Prostate gland (tissue), 2 donors: ENCODE measurements at regions not wholly inside any gene's neighbourhood (a gene's known extent, or its start where the extent isn't known, plus 50 kb on each side); places are given as distances from the start of the nearest gene placed in this dataset.

ENCODE experiments used
- DNase-seq: peaks from one replicate; pipeline ENCODE4 v3.0.0-alpha.2; 2019; ENCODE audit warnings: low spot score
- H3K27ac ChIP-seq, 2 donors: fragments of 200-600 bp; sonication (generic); 2 replicates each; pipeline ENCODE4 v1.5.1; 2017 to 2019
- H3K27me3 ChIP-seq: fragments of 200-600 bp; sonication (generic); replicated peaks from 2 replicates; pipeline ENCODE4 v1.5.1; 2019; ENCODE audit not compliant: insufficient read depth
- H3K36me3 ChIP-seq, 2 donors: fragments of 200-600 bp; sonication (generic); 1 replicate in 1 of 2; 2 replicates in 1 of 2; pipeline versions ENCODE4 v1.5.1 to v1.8.1; 2017 to 2019
- H3K4me1 ChIP-seq: fragments of 200-600 bp; sonication (generic); replicated peaks from 2 replicates; pipeline ENCODE4 v1.5.1; 2019
- H3K4me3 ChIP-seq, 2 donors: fragments of 200-600 bp; sonication (generic); 2 replicates each; pipeline ENCODE4 v1.5.1; 2017 to 2019
- H3K9me3 ChIP-seq: fragments of 200-600 bp; sonication (generic); 2 replicates; pipeline ENCODE4 v1.5.1; 2017
- CTCF ChIP-seq, 4 experiments: fragments of 200-600 bp in 2 of 4; fragments of 450-650 bp in 2 of 4; sonication (generic) in 2 of 4; IDR thresholded peaks; 1 replicate in 3 of 4; 2 replicates in 1 of 4; pipeline ENCODE4 v1.5.1; 2016 to 2019; ENCODE audit warnings: antibody characterized with exemption in 4 of 4, mild to moderate bottlenecking in 2 of 4, moderate library complexity in 2 of 4
- POLR2A ChIP-seq: fragments of 450-650 bp; IDR thresholded peaks from one replicate; pipeline ENCODE4 v1.6.1; 2016; ENCODE audit warnings: antibody characterized with exemption, mild to moderate bottlenecking
- POLR2AphosphoS5 ChIP-seq: sonication (generic); formaldehyde crosslinking; IDR thresholded peaks from one replicate; pipeline ENCODE4 v1.6.1; 2017; ENCODE audit warnings: antibody characterized with exemption
- WGBS: methylation state at CpG from one replicate; pipeline ENCODE4 v1.1.5; 2018; 5-methylcytosine and 5-hydroxymethylcytosine counted together
- intact Hi-C: fragments of 100-400 bp; cut with DNase I; formaldehyde crosslinking; loops from one replicate; pipeline ENCODE4 v1.14.2; 2022

- TF ChIP-seq POLR2A (no peak), POLR2AphosphoS5 (no peak), CTCF (IDR thresholded peaks at IDR 0.05) (no peak)
- no peak overlapping the region for H3K4me3 ChIP-seq
- H3K4me1 ChIP-seq, result no peaks in the 10 kb centered on the region
- no peaks in the 10 kb centered on the region for H3K36me3 ChIP-seq
- no peaks in the 10 kb centered on the region for H3K9me3 ChIP-seq
- WGBS, result 95% methylated on average over 1 of the region's 1 CpG
- intact Hi-C loops, result no loop called here
- no peak overlapping the region for H3K27ac ChIP-seq
- no peaks in the 10 kb centered on the region for H3K27me3 ChIP-seq
- DNase-seq, result no peak
These were observed 237.9 kb downstream of the EMX2 start for GRCh38 chr10:117780411-117780810.

GRCh38 chr10:117781216-117781831 lies 238.8 kb downstream of the EMX2 start:
- 95% methylated on average over 7 of the region's 7 CpGs for WGBS
- no peaks in the 10 kb centered on the region for H3K4me1 ChIP-seq
- no peak for DNase-seq
- H3K4me3 ChIP-seq, result no peak overlapping the region
- H3K9me3 ChIP-seq, result no peaks in the 10 kb centered on the region
- intact Hi-C loops, result no loop called here
- no peak for TF ChIP-seq POLR2A
- TF ChIP-seq POLR2AphosphoS5, result no peak
- no peak for TF ChIP-seq CTCF (IDR thresholded peaks at IDR 0.05)
- no peaks in the 10 kb centered on the region for H3K27me3 ChIP-seq
- H3K36me3 ChIP-seq, result no peaks in the 10 kb centered on the region
- no peak overlapping the region for H3K27ac ChIP-seq

GRCh38 chr10:117782276-117782675 lies 239.7 kb downstream of the EMX2 start:
- H3K27me3 ChIP-seq, result no peaks in the 10 kb centered on the region
- H3K27ac ChIP-seq, result no peak overlapping the region
- no peak for TF ChIP-seq POLR2A
- TF ChIP-seq POLR2AphosphoS5, result no peak
- no peak for TF ChIP-seq CTCF (IDR thresholded peaks at IDR 0.05)
- intact Hi-C loops, result no loop called here
- WGBS, result 20% methylated on average over 5 of the region's 5 CpGs
- DNase-seq, result no peak
- no peaks in the 10 kb centered on the region for H3K4me1 ChIP-seq
- H3K36me3 ChIP-seq, result no peaks in the 10 kb centered on the region
- H3K9me3 ChIP-seq, result no peaks in the 10 kb centered on the region
- H3K4me3 ChIP-seq, result no peak overlapping the region

- Histone ChIP-seq H3K9me3 (no peaks in the 10 kb centered on the region), H3K27ac (no peak overlapping the region), H3K4me3 (no peak overlapping the region), H3K4me1 (no peaks in the 10 kb centered on the region), H3K27me3 (no peaks in the 10 kb centered on the region), H3K36me3 (no peaks in the 10 kb centered on the region)
- no peak for DNase-seq
- 93% methylated on average over 14 of the region's 14 CpGs for WGBS
- TF ChIP-seq POLR2A (no peak), POLR2AphosphoS5 (no peak), CTCF (IDR thresholded peaks at IDR 0.05) (no peak)
- intact Hi-C loops, result no loop called here
These were observed 241.3 kb downstream of the EMX2 start for GRCh38 chr10:117783698-117784395.

GRCh38 chr10:117784776-117785175 lies 242.2 kb downstream of the EMX2 start:
- H3K27ac ChIP-seq, result no peak overlapping the region
- DNase-seq, result no peak
- WGBS, result 92% methylated on average over 3 of the region's 3 CpGs
- H3K4me1 ChIP-seq, result no peaks in the 10 kb centered on the region
- no peaks in the 10 kb centered on the region for H3K36me3 ChIP-seq
- no peaks in the 10 kb centered on the region for H3K9me3 ChIP-seq
- H3K27me3 ChIP-seq, result no peaks in the 10 kb centered on the region
- TF ChIP-seq POLR2A (no peak), POLR2AphosphoS5 (no peak), CTCF (IDR thresholded peaks at IDR 0.05) (no peak)
- intact Hi-C loops, result no loop called here
- no peak overlapping the region for H3K4me3 ChIP-seq
